ENCODE measurements at regions not wholly inside any gene's neighbourhood (a gene's known extent, or its start where the extent isn't known, plus 50 kb on each side); places are given as distances from the start of the nearest gene placed in this dataset.
"Not testable (repeated sequence)": the region's sequence is repeated elsewhere in the genome, so short reads cannot be mapped to it uniquely, and the experiment has no call there.

DNA sequence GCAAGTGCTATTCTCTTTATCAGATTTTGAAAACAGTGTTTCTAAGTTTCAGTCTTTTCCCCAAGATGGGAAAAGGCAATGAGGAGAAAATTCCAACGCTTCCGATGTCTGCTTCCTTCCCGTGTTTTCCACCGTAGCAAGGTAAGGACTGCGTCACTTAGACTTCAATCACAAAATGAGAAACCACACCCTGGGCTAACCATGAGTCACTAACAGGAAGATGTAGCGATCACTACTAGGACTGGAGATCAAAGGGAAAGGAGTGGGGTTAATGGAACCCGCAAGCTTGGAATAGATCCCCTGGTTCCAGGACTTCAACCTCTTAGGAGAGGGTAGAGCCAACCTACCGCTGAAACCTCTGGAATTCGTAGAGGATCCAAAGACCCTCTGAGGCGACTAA lies 250.7 kb upstream of the ZFP42 start:
- no peak for FAIRE-seq
- DNase-seq (ENCODE audit: insufficient read length, low spot score): no peak
- TF ChIP-seq, protein P1, sequence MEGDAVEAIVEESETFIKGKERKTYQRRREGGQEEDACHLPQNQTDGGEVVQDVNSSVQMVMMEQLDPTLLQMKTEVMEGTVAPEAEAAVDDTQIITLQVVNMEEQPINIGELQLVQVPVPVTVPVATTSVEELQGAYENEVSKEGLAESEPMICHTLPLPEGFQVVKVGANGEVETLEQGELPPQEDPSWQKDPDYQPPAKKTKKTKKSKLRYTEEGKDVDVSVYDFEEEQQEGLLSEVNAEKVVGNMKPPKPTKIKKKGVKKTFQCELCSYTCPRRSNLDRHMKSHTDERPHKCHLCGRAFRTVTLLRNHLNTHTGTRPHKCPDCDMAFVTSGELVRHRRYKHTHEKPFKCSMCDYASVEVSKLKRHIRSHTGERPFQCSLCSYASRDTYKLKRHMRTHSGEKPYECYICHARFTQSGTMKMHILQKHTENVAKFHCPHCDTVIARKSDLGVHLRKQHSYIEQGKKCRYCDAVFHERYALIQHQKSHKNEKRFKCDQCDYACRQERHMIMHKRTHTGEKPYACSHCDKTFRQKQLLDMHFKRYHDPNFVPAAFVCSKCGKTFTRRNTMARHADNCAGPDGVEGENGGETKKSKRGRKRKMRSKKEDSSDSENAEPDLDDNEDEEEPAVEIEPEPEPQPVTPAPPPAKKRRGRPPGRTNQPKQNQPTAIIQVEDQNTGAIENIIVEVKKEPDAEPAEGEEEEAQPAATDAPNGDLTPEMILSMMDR (IDR thresholded peaks at IDR 0.05; ENCODE audit: insufficient read depth, missing control alignments): no peak

DNA sequence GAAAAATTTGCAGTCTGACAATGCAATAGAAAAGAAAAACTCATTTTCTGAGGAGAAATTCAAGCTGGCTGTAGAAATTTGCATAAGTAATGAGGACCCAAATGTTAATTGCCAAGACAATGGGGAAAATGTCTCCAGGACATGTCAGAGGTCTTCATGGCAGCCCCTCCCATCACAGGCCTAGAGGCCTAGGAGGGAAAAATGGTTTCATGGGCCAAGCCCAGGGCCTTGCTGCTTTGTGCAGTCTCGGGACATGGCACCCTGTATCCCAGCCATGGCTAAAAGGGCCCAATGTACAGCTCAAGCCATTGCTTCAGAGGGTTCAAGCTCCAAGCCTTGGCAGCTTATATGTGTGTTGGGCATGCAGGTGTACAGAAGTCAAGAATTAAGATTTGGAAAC lies 244.9 kb upstream of the ZFP42 start:
- FAIRE-seq; DNase-seq (ENCODE audit: insufficient read length, low spot score): not testable (repeated sequence)

DNA sequence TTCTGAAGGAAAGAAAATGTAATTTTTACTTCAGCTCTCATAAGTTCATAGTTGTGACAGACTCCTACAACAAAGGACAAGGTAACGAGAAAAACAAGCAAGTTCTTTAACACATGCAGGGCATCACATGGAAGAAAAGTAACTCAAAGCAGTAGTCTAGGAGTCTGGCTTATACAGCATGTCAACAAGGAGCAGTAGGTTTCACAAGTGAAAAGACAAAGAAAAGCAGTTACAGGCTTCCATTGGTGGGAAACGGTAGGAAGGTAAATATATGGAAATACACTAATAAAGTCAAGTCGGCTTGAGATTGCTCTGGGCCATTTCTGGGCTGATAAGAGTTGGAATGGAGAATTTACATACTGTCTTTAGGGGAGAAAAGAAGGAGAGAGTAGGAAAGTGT lies 228.4 kb upstream of the ZFP42 start:
- FAIRE-seq (no peak), DNase-seq (ENCODE audit: insufficient read length, low spot score) (no peak)
- TF ChIP-seq, protein P1 (IDR thresholded peaks at IDR 0.05; ENCODE audit: insufficient read depth, missing control alignments): no peak

DNA sequence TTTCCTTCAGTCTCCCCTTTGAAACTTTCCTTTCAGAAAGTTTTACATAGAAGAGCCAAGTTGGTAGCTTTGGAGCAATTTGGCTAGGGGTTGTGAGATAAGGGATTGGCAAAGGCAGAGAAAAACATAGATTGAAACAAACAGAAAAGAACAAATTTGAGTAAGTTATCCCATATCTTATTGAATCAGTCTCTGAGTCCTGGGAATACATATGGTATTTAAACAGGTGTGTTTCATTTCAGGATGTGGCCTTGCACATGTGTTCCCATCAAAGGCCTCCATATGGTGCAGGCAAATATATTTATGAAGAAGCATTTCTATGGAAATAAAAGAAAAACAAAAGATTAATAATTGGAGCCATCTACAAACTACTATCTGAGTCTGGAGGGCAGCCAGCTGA lies 227.9 kb upstream of the ZFP42 start:
- DNase-seq (ENCODE audit: insufficient read length, low spot score): no peak
- FAIRE-seq: no peak
- TF ChIP-seq, protein P1 (IDR thresholded peaks at IDR 0.05; ENCODE audit: insufficient read depth, missing control alignments): no peak

GRCh38 chr4:187770345-187770744 lies 225.2 kb upstream of the ZFP42 start:
- no peak for FAIRE-seq
- DNase-seq (ENCODE audit: insufficient read length, low spot score): no peak
- TF ChIP-seq, protein P1 (IDR thresholded peaks at IDR 0.05; ENCODE audit: insufficient read depth, missing control alignments): no peak

DNA sequence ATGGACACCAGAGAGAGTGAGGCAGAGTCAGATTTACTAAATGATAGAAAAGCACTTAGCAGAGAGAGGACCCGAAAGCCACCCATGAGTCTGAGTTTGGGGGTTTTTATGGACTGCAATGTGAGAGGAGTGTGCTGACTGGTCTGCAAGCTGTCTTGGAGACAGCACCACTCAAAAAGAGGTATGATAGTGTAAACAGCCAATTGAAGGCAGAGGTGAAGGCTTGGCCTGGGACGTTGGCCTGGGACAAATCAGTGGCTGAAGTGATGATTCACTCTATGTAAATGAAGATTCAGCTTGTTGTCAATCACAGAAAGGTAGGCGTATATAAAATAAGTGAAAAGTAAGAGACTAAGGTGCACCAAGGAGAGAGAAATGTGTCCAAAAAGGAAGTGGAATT lies 217.6 kb upstream of the ZFP42 start:
- DNase-seq (ENCODE audit: insufficient read length, low spot score) (no peak), FAIRE-seq (no peak)
- TF ChIP-seq, protein P1 (IDR thresholded peaks at IDR 0.05; ENCODE audit: insufficient read depth, missing control alignments): no peak

DNA sequence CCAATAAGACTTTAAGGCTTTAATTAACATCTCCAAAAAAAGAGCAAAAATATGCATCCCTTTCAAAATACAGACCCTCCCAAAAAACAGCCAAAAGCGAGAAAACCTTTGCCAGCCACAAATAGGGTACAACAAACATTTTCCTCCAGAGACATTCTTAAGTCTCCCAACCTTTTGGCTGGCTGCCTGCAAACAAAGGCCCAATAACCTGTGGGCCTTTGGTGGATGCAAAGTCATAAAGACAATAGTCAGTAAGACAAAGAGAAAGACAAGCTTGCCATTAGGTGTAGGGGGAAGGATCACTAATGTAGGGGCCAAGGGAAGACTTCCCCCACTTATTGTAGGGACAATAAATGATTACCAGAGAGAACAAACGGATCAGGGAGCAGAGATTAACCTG lies 215.5 kb upstream of the ZFP42 start:
- DNase-seq (ENCODE audit: insufficient read length, low spot score): no peak
- no peak for FAIRE-seq
- TF ChIP-seq, protein P1 (IDR thresholded peaks at IDR 0.05; ENCODE audit: insufficient read depth, missing control alignments): no peak

GRCh38 chr4:187782286-187782824 lies 213.2 kb upstream of the ZFP42 start:
- FAIRE-seq (no peak), DNase-seq (ENCODE audit: insufficient read length, low spot score) (no peak)
- TF ChIP-seq, protein P1 (IDR thresholded peaks at IDR 0.05; ENCODE audit: insufficient read depth, missing control alignments): no peak
